CD1c-positive myeloid dendritic cell (primary cell): ENCODE measurements at regions not wholly inside any gene's neighbourhood (a gene's known extent, or its start where the extent isn't known, plus 50 kb on each side); places are given as distances from the start of the nearest gene placed in this dataset.

Experiments
- DNase-seq: peaks from one replicate; pipeline ENCODE4 v3.0.0-alpha.2; 2016; ENCODE audit errors: extremely low spot score

DNA sequence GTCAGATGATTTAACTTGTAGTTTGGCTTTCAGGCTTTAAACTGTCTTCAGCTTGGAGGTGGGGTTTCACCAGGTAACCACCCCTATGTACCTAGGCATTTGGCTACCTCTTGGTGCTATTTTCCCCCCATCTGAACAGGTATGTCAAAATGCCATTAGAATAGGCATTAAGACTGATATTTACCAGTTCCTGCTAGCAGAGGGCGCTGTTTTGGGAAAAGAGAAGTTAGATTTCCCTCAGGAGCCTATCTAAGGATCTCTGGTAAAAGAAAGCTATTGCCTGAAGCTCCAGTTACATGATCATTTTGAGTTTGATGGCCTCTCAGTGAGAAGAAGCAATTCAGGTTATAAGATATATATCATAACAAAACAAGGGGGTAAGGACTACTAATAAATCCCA lies 879.1 kb downstream of the SH3BGRL start:
- no peak for DNase-seq

DNA sequence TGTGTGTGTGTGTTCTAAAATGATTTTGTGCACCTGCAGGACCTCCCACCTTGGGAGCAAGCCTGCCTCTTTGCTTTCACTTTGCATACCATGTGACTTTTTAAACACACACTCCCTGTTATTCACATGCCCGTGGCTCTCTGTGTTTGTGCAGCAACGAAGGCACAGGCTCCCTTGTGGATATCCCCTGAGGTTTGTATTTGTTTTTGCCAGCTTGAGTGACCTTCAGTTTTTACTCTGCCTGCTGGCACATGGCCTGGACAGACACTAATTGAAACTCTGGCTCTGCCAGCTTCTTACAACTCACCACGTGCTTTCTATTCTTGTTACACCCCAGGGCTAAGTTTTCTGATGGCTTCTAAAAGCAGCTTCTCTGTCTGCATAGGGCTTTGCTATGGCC lies 885.8 kb downstream of the SH3BGRL start:
- DNase-seq = no peak

DNA sequence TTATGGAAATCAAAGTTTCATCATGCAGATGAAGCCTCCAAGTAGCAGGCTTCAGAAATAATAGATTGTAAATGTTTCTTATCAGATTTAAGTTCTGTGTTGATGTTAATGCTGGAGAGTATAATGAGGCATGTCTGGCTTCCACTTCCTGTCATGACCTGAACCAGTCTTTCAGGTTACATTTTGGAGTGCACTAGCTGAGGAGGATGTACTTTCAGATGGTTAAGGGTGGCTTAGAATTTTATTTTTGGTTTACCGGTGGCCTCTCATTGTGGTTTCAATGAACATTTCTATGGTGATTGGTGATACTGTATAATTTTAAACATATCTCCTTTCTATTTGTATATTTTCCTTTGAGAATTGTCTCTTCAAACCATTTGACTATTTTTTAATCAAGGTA lies 890.4 kb downstream of the SH3BGRL start:
- no peak for DNase-seq

DNA sequence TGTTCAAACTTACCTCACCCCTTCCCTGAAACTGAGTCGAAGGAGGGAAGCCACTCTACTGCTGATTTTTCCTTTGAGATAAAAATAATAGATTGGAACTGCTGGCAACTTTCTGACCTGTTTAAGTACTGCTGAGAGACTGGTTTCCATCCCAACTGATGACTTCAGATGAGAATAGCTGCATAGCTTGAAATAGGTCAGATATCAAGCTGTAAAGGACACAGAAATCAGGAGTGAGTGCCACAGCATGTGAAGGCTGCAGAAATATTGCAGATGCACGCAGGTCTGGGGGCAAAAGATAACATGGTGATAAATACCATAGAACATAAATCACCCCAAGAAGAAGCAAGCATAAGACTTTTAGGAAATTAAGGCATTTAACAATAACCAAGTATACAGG lies 923.2 kb downstream of the SH3BGRL start:
- DNase-seq = no peak

DNA sequence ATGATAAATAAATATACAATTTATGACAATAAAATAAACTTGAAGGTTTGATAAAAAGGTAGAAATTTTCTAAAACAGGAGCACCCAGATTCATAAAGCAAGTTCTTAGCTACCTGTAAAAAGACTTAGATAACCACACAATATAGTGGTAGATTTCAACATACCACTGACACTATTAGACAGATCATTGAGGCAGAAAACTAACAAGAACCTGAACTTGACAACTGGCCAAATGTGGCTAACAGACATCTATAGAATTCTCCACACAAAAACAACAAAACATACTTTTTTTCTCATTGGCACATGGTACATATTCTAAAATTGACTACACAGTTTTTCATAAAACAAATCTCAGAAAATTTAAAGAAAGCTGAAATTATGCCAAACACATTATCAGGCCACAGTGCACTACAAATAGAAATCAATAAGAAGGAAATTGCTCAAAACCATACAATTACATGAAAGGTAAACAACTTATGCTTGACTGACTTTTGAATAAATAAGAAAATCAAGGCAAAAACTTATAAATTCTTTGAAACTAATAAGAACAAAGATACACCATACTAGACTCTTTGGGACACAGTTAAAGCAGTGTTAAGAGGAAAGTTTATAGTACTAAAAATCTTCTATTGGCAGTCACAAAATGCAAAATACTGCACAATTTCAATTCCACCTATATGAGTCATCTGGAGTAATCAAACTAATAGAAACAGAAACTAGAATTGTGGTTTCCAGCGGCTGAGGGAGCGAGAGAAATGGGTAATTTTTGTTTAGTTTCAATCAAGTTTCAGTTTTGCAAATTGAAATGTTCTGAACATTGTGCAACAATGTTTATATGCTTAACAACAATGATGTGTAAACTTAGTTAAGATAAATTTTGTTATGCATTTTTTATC lies 925.6 kb downstream of the SH3BGRL start:
- DNase-seq = no peak

DNA sequence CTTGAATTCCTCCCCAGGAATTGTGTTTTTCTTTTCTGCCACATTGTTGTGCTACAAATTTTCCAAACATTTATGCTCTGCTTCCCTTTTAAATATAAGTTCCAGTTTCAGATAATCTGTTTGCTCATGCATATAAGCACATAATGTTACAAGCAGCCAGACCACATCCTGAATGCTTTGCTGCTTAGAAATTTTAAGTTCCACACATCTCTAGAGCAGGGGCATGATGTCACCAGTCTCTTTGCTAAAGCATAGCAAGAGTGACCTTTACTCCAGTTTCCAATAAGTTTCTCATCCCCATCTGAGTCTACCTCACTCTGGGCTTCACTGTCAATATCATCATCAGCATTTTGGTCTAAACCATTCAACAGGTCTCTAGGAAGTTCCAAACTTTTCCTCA lies 932.5 kb downstream of the SH3BGRL start:
- no peak for DNase-seq

DNA sequence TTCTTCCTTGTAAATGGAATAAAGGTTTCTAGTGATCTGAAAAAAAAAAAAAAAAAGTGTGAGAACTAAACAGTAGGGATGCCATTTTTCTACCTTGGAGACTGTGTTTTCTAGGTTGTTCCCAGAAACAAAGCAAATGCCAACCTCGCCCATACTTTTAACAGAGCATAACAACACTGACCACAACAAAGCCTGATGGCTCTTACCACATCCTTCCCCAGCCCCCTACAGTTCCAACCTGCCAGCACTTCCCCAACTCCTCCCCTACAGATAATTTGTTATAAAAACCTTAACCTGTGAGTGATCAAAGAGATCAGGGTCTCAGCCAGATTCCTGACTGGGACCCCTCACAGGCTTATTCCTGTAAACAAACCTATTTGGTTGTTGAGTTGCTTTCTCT lies 940.0 kb downstream of the SH3BGRL start:
- no peak for DNase-seq

DNA sequence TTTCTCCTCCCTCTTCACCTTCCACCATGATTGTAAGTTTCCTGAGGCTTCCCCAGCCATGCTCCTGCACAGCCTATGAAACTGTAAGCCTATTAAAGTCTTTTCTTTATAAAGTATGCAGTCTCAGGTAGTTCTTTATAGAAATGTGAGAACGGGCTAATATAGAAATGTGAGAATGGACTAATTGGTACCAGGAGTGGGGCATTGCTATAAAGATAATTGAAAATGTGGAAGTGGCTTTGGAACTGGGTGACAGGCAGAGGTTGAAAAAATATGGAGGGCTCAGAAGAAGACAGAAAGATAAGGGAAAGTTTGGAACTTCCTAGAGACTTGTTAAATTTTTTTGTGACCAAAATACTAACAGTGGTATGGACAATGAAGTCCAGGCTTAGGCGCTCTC lies 959.3 kb downstream of the SH3BGRL start:
- no peak for DNase-seq

DNA sequence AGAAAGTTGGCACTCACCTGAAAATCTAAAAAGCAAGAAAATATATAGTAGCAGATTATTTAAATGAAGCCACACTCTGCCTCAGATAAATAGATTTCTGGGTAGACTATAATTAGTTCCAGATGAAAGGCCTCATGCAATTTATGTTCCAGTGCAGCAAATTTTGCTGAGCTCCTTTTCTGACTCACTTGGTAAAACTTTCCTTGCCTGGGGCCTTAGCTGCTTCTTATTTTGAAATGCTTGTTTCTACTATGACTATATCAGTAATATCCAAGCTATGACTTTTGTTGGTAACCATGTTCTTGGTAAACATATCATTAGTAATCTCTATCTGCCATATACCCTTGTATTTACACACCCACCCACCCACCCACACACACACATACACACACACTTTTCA lies 961.8 kb downstream of the SH3BGRL start:
- DNase-seq = no peak

DNA sequence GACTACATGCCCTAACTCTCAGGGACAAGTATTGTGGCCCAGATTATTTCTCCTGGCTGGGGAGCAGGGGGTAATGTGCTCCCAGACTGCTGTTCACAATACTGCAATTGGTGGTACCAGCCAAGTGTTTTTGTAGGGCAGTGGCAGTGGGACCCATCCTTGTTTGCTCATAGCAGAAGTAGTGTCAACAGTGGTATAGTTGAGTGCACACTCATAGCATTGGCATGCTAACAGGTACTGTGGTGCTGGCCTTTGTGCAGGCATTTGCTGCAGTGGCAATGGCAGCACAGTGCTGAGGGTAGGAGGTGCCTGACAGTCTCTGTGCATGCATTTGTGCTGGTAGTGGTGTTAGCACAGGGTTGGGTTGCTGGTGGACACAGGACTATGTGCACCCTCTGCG lies 995.0 kb downstream of the SH3BGRL start:
- no peak for DNase-seq

DNA sequence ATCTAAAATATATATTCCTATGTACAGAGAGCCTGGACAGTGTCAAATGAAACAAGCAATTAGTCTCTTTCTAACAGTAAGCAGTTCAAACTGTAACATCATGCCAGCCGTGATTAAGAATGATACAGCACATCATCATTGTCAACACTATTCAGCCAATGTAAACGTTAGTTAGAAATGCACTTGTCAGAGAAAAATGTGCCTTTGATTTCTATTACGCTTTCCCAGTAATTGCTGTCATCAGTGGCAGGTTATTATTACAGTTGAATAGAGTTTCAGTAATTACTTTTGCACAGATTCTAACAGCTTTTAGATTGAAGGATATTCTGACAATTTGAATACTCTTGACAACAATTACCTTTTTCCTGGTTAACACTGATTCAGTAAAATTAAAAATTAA lies 1007.1 kb downstream of the SH3BGRL start:
- no peak for DNase-seq

DNA sequence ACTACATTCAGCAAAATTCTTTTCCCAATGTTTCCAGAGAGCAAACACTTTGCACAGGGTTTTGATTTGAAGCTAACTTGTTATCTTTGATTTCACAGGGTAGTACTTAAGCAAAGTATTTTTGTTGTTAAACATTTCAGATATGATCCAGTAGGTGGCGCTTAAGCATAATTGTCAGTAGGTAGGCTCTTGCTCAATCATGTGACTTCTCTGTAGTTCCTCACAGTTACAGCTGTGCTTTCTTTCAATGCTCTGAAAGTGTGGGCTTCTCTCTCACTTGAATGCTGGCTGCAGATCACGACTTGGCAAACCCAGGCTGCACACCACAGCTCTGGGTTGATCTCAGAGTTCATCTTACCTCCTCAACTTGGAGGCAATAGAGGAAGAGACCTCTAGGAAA lies 1016.5 kb downstream of the SH3BGRL start:
- peak; percentile 33 for DNase-seq

DNA sequence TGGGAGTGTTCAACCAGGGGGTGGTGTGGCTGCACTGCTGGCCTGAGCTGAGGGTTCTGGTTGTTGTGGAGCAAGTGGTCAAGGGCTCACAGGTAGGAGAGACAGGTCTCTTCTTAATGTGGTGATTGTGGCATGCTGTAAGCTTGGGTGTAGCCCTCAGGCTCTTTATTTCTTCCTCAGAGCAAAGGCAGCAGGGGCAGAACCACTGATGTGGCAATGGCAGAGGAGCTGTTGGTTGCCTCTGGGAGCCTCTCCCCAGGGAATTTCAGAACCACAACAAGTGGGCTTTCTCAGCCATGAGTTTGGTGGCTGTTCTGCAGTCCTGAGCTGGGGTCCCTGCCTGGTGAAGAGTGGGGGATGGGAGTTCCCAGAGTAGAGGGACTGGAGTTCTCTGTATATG lies 1017.2 kb downstream of the SH3BGRL start:
- DNase-seq = no peak

DNA sequence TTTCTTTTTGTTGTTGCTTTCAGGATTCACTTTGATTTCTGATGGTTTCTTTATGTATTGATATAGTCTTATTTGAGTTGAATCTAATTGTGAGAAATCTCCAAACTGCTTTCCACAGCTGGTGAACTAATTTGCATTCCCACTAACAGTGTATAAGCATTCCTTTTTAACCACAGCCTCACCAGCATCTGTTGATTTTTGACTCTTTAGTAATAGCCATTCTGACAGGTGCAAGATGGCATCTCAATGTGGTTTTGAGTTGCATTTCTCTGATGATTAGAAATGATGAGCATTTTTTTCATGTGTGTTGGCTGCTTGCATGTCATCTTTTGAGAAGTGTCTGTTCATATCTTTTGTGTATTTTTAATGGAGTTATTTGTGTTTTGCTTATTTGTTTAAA lies 1023.1 kb downstream of the SH3BGRL start:
- no peak for DNase-seq

DNA sequence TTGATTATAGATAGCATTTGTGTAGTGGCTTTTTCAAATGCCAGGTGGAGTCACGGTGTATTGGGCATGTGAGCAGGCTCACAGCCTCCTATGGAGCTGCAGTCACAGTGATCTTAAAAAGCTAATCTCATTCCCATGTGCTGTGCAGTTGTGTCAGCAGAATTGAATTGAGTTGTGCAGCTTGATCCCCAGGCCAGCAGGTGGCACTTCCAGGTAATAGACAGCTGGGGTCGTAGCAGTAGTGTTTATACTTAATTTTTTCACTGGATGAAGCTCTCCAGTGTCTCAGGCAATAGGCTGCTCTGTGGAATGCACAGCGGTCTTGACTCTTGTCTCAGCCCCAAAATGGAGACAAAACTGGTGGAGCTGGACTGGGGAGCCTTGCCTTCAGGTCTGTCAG lies 1028.1 kb downstream of the SH3BGRL start:
- no peak for DNase-seq

DNA sequence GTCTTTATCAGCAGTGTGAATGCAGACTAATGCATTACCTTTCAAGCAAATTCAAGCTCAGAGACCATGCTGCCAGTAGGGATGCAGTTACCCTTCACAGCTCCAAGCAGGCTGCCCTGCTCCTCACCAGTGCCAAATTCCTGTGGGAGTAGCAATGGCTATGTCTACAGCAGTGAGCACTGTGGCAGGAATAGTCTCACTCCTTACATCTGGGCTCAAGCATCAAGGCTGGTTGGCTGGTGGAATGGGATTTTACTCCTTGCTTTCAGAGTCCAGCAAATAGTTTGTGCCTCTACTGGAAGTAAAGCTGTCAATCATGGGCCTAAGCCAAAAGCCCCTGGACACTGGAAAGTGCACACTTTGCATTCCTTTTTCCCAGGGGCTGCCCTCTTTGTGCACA lies 1030.8 kb downstream of the SH3BGRL start:
- no peak for DNase-seq

DNA sequence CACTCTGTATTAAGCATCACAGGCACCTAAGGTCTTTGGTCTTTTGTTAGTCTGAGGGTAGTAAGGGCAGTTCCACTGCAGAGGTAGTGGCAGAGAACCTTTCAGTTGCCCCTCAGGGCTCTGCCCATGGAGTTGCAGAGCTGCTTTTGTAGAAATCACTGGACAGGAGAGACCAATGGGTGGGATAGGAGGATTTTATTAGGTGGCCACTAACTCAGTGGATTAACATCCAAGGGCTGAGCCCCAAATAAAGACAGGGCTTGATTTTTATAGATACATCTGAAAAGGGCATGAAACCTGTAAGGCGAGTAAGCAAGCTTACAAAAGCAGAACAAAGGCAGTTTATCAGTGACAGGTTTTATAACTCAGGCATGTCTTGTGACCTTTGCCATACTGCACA lies 1035.4 kb downstream of the SH3BGRL start:
- DNase-seq = no peak
